GM23248 (cell line): ENCODE measurements at regions not wholly inside any gene's neighbourhood (a gene's known extent, or its start where the extent isn't known, plus 50 kb on each side); places are given as distances from the start of the nearest gene placed in this dataset.
A peak's percentile ranks its signal among the peaks of the same experiment; 100 is the strongest.

Experiments
- DNase-seq: peaks from one replicate; pipeline ENCODE4 v3.0.0-alpha.2; 2015
- H2AFZ ChIP-seq: fragments of 200-600 bp; sonication (generic); 2 replicates; pipeline ENCODE4 v1.6.1; 2016; ENCODE audit warnings: antibody characterized with exemption
- H3F3A ChIP-seq: fragments of 200-600 bp; sonication (generic); 2 replicates; pipeline ENCODE4 v1.6.1; 2016; ENCODE audit warnings: mild to moderate bottlenecking, antibody characterized with exemption, mixed run types; ENCODE audit not compliant: insufficient read depth
- H3K27ac ChIP-seq: fragments of 200-600 bp; sonication (generic); 2 replicates; pipeline ENCODE4 v1.5.1; 2016; ENCODE audit warnings: mild to moderate bottlenecking
- H3K27me3 ChIP-seq: fragments of 200-600 bp; sonication (generic); replicated peaks from 2 replicates; pipeline ENCODE4 v1.6.1; 2016; ENCODE audit warnings: mild to moderate bottlenecking; ENCODE audit not compliant: insufficient read depth
- H3K36me3 ChIP-seq: fragments of 200-600 bp; sonication (generic); 2 replicates; pipeline ENCODE4 v1.6.1; 2016; ENCODE audit warnings: low read depth, mild to moderate bottlenecking
- H3K4me1 ChIP-seq: fragments of 200-600 bp; sonication (generic); 2 replicates; pipeline ENCODE4 v1.6.1; 2016; ENCODE audit warnings: mild to moderate bottlenecking; ENCODE audit not compliant: insufficient read depth
- H3K4me2 ChIP-seq: fragments of 200-600 bp; sonication (generic); one replicate; pipeline ENCODE4 v1.6.1; 2016; ENCODE audit warnings: mild to moderate bottlenecking; ENCODE audit not compliant: unreplicated experiment
- H3K4me3 ChIP-seq: fragments of 200-600 bp; sonication (generic); 2 replicates; pipeline ENCODE4 v1.5.1; 2016; ENCODE audit warnings: mild to moderate bottlenecking
- H3K79me2 ChIP-seq: fragments of 200-600 bp; sonication (generic); 2 replicates; pipeline ENCODE4 v1.6.1; 2016; ENCODE audit warnings: mild to moderate bottlenecking; ENCODE audit not compliant: insufficient read depth
- H3K9ac ChIP-seq: fragments of 200-600 bp; sonication (generic); 2 replicates; pipeline ENCODE4 v1.6.1; 2016; ENCODE audit warnings: mild to moderate bottlenecking
- H3K9me2 ChIP-seq: fragments of 200-600 bp; sonication (generic); 2 replicates; pipeline ENCODE4 v1.6.1; 2016; ENCODE audit warnings: mixed run types, mild to moderate bottlenecking, moderate library complexity; ENCODE audit not compliant: insufficient read depth
- H3K9me3 ChIP-seq: fragments of 200-600 bp; sonication (generic); one replicate; pipeline ENCODE4 v1.6.1; 2017; ENCODE audit warnings: low read depth
- H4K20me1 ChIP-seq: fragments of 200-600 bp; sonication (generic); 2 replicates; pipeline ENCODE4 v1.6.0; 2016; ENCODE audit not compliant: insufficient read depth
- EZH2 ChIP-seq: fragments of 200-600 bp; sonication (generic); IDR thresholded peaks from 2 replicates; pipeline ENCODE4 v1.6.1; 2018; ENCODE audit warnings: antibody characterized with exemption, mild to moderate bottlenecking; ENCODE audit not compliant: insufficient read depth, poor library complexity, severe bottlenecking
- EZH2phosphoT487 ChIP-seq: fragments of 200-600 bp; sonication (generic); IDR thresholded peaks from 2 replicates; pipeline ENCODE4 v1.6.1; 2018; ENCODE audit warnings: antibody characterized with exemption, moderate library complexity, mild to moderate bottlenecking, low read depth; ENCODE audit not compliant: insufficient read depth
- WGBS, 2 experiments: methylation state at CpG; one replicate each; pipeline ENCODE4 v1.1.6; 2015 to 2017; ENCODE audit warnings: low lambda C conversion rate in 2 of 2, low coverage in 1 of 2; ENCODE audit errors: missing lambda C conversion rate in 2 of 2; 5-methylcytosine and 5-hydroxymethylcytosine counted together
- in situ Hi-C: fragments of 300-500 bp; cut with MboI; formaldehyde crosslinking; loops from 2 replicates; pipeline ENCODE4 v1.15.0; 2020

GRCh38 chr13:24066405-24067295, 93.9 kb upstream of the SPATA13 start:
- no peak for DNase-seq
- Histone ChIP-seq H3K36me3 (no peaks in the 10 kb centered on the region), H3K79me2 (no peaks in the 10 kb centered on the region), H2AFZ (no peak overlapping the region), H3K9me2 (no peaks in the 10 kb centered on the region), H3K4me3 (no peak overlapping the region), H4K20me1 (no peaks in the 10 kb centered on the region), H3K4me2 (no peak overlapping the region), H3K9ac (no peak overlapping the region), H3K27me3 (no peaks in the 10 kb centered on the region), H3F3A (peaks cover 8% of the 10 kb centered on the region; the same call in 1 of the 2 replicates), H3K9me3 (no peaks in the 10 kb centered on the region), H3K27ac (no peak overlapping the region), H3K4me1 (peaks cover 10% of the 10 kb centered on the region; the same call in 1 of the 2 replicates)
- TF ChIP-seq EZH2 (no peak), EZH2phosphoT487 (no peak)
- in situ Hi-C loops = no loop called here
- WGBS, 2 experiments = 85 to 89% methylated on average over 5 of the region's 5 CpGs

GRCh38 chr13:24068472-24068871, 92.0 kb upstream of the SPATA13 start:
- 84 to 93% methylated on average over 2 of the region's 2 CpGs for WGBS, 2 experiments
- Histone ChIP-seq H4K20me1 (no peaks in the 10 kb centered on the region), H3K36me3 (no peaks in the 10 kb centered on the region), H3K9me3 (no peaks in the 10 kb centered on the region), H2AFZ (no peak overlapping the region), H3K27me3 (no peaks in the 10 kb centered on the region), H3F3A (peaks cover 16% of the 10 kb centered on the region; the same call in 1 of the 2 replicates), H3K4me1 (peaks cover 16% of the 10 kb centered on the region; the same call in 1 of the 2 replicates), H3K4me3 (no peak overlapping the region), H3K9ac (no peak overlapping the region), H3K27ac (no peak overlapping the region), H3K79me2 (no peaks in the 10 kb centered on the region), H3K9me2 (no peaks in the 10 kb centered on the region), H3K4me2 (no peak overlapping the region)
- DNase-seq = peak; percentile 45
- TF ChIP-seq EZH2 (no peak), EZH2phosphoT487 (no peak)
- in situ Hi-C loops = no loop called here

DNA sequence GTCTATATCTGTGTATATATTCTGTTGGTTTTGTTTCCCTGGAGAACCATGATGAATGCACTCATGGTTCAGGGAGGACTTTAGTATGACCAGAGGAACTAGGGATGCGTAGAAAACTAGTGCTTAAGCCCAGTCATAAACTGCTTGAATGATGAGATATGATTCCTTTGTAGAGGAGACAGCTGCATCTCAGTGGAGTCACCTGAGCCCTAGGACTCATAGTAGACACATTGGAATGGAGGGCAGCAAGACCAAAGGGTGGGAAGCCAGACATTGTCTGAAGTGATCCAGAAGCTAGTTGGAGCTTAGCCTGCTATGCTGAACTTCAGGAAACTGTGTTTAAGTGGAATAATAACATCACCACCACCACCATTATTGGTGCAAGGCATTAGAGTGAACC, 89.5 kb upstream of the SPATA13 start:
- DNase-seq = no peak
- peak overlapping the region; percentile 36 for H3K9ac ChIP-seq
- H3K9me2 ChIP-seq = no peaks in the 10 kb centered on the region
- in situ Hi-C loops = no loop called here
- peak overlapping the region; percentile 65 for H3K27ac ChIP-seq
- H3K4me2 ChIP-seq = no peak overlapping the region
- H3K9me3 ChIP-seq = no peaks in the 10 kb centered on the region
- no peaks in the 10 kb centered on the region for H3K79me2 ChIP-seq
- no peak for TF ChIP-seq EZH2phosphoT487
- no peak for TF ChIP-seq EZH2
- no peaks in the 10 kb centered on the region for H3K27me3 ChIP-seq
- H4K20me1 ChIP-seq = no peaks in the 10 kb centered on the region
- no peak overlapping the region for H3K4me3 ChIP-seq
- peaks cover 28% of the 10 kb centered on the region for H3K4me1 ChIP-seq
- WGBS, 2 experiments = 85 to 97% methylated on average over 1 of the region's 1 CpG
- H3F3A ChIP-seq = peaks cover 16% of the 10 kb centered on the region; the same call in 1 of the 2 replicates
- no peak overlapping the region for H2AFZ ChIP-seq
- H3K36me3 ChIP-seq = no peaks in the 10 kb centered on the region

- DNase-seq = peak; percentile 92
- peaks cover 16% of the 10 kb centered on the region; the same call in 1 of the 2 replicates for H3F3A ChIP-seq
- no peaks in the 10 kb centered on the region for H4K20me1 ChIP-seq
- H3K9me2 ChIP-seq = no peaks in the 10 kb centered on the region
- H2AFZ ChIP-seq = no peak overlapping the region
- 6 to 10% methylated on average over 6 of the region's 6 CpGs for WGBS, 2 experiments
- H3K27ac ChIP-seq = peak overlapping the region; percentile 65
- H3K36me3 ChIP-seq = no peaks in the 10 kb centered on the region
- peak overlapping the region; percentile 3 for H3K4me2 ChIP-seq
- no peaks in the 10 kb centered on the region for H3K9me3 ChIP-seq
- H3K79me2 ChIP-seq = no peaks in the 10 kb centered on the region
- in situ Hi-C loops = no loop called here
- H3K4me3 ChIP-seq = no peak overlapping the region
- TF ChIP-seq EZH2 (no peak), EZH2phosphoT487 (no peak)
- H3K9ac ChIP-seq = peak overlapping the region; percentile 36
- peaks cover 28% of the 10 kb centered on the region for H3K4me1 ChIP-seq
- H3K27me3 ChIP-seq = no peaks in the 10 kb centered on the region
These were observed 89.0 kb upstream of the SPATA13 start for GRCh38 chr13:24071423-24072075.
